ENCODE measurements at regions not wholly inside any gene's neighbourhood (a gene's known extent, or its start where the extent isn't known, plus 50 kb on each side); places are given as distances from the start of the nearest gene placed in this dataset.

- ChIA-PET POLR2A (no interaction called here), CTCF (interaction anchor here (0.6 to 2.7 kb wide), 17 partner anchors 9 to 245 kb away, joined by 3 to 11 read pairs (median 4); no protein-coding TSS in a partner anchor)
- Histone ChIP-seq H3F3A (replicated peaks; ENCODE audit: insufficient read depth) (peaks cover 26% of the 10 kb centered on the region), H3K27me3 (ENCODE audit: insufficient read depth) (no peaks in the 10 kb centered on the region), H3K27ac (ENCODE audit: low read depth in 2 of 2, low read length in 1 of 2) (no peak overlapping the region), H3K4me3 (ENCODE audit: low read depth in 2 of 2, low read length in 1 of 2) (no peak overlapping the region), H3K9me3 (no peaks in the 10 kb centered on the region), H3K36me3 (replicated peaks in 1 of 2; ENCODE audit: control insufficient read depth in 1 of 2, insufficient read depth in 2 of 2, low read length in 1 of 2) (peaks cover 0 to 5% of the 10 kb centered on the region in 2 experiments), H2AFZ (ENCODE audit: low read depth) (no peak overlapping the region), H3K9me2 (no peaks in the 10 kb centered on the region), H3K9ac (no peak overlapping the region), H3K79me2 (ENCODE audit: insufficient read depth) (no peaks in the 10 kb centered on the region), H3K4me1 (ENCODE audit: control insufficient read depth in 1 of 2, insufficient read depth in 2 of 2, low read depth in 1 of 2, low read length in 1 of 2) (peaks cover 7 to 18% of the 10 kb centered on the region in 2 experiments), H3K4me2 (no peak overlapping the region), H4K20me1 (ENCODE audit: insufficient read depth) (no peaks in the 10 kb centered on the region)
- TF ChIP-seq JUND (IDR thresholded peaks at IDR 0.05) (no peak), YY1 (IDR thresholded peaks at IDR 0.05; ENCODE audit: low read depth) (no peak), RCOR1 (IDR thresholded peaks at IDR 0.05; ENCODE audit: low read length) (no peak), MEF2A (IDR thresholded peaks at IDR 0.05; ENCODE audit: borderline replicate concordance, low read depth) (no peak), RFX5 (IDR thresholded peaks at IDR 0.05; ENCODE audit: low read length) (no peak), SIN3A (IDR thresholded peaks at IDR 0.05; ENCODE audit: borderline replicate concordance, low read depth, low read length) (no peak), EP300 (IDR thresholded peaks at IDR 0.05; ENCODE audit: borderline replicate concordance in 1 of 2, low read depth in 1 of 2, low read length in 1 of 2) (no peak), MAX (IDR thresholded peaks at IDR 0.05; ENCODE audit: low read depth) (no peak), NFIC (IDR thresholded peaks at IDR 0.05; ENCODE audit: borderline replicate concordance) (no peak), RXRA (IDR thresholded peaks at IDR 0.05; ENCODE audit: borderline replicate concordance, low read depth) (no peak), TEAD4 (IDR thresholded peaks at IDR 0.05; ENCODE audit: borderline replicate concordance, insufficient read depth) (no peak)
- TF ChIP-seq, protein P1, sequence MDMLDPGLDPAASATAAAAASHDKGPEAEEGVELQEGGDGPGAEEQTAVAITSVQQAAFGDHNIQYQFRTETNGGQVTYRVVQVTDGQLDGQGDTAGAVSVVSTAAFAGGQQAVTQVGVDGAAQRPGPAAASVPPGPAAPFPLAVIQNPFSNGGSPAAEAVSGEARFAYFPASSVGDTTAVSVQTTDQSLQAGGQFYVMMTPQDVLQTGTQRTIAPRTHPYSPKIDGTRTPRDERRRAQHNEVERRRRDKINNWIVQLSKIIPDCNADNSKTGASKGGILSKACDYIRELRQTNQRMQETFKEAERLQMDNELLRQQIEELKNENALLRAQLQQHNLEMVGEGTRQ (IDR thresholded peaks at IDR 0.05; ENCODE audit: borderline replicate concordance, low read depth, low read length) = no peak
- TF ChIP-seq, protein P2, sequence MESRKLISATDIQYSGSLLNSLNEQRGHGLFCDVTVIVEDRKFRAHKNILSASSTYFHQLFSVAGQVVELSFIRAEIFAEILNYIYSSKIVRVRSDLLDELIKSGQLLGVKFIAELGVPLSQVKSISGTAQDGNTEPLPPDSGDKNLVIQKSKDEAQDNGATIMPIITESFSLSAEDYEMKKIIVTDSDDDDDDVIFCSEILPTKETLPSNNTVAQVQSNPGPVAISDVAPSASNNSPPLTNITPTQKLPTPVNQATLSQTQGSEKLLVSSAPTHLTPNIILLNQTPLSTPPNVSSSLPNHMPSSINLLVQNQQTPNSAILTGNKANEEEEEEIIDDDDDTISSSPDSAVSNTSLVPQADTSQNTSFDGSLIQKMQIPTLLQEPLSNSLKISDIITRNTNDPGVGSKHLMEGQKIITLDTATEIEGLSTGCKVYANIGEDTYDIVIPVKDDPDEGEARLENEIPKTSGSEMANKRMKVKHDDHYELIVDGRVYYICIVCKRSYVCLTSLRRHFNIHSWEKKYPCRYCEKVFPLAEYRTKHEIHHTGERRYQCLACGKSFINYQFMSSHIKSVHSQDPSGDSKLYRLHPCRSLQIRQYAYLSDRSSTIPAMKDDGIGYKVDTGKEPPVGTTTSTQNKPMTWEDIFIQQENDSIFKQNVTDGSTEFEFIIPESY (IDR thresholded peaks at IDR 0.05; ENCODE audit: borderline replicate concordance, low read depth) = no peak
- TF ChIP-seq, protein P3, sequence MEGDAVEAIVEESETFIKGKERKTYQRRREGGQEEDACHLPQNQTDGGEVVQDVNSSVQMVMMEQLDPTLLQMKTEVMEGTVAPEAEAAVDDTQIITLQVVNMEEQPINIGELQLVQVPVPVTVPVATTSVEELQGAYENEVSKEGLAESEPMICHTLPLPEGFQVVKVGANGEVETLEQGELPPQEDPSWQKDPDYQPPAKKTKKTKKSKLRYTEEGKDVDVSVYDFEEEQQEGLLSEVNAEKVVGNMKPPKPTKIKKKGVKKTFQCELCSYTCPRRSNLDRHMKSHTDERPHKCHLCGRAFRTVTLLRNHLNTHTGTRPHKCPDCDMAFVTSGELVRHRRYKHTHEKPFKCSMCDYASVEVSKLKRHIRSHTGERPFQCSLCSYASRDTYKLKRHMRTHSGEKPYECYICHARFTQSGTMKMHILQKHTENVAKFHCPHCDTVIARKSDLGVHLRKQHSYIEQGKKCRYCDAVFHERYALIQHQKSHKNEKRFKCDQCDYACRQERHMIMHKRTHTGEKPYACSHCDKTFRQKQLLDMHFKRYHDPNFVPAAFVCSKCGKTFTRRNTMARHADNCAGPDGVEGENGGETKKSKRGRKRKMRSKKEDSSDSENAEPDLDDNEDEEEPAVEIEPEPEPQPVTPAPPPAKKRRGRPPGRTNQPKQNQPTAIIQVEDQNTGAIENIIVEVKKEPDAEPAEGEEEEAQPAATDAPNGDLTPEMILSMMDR (IDR thresholded peaks at IDR 0.05) = no peak
- TF ChIP-seq, protein P4, sequence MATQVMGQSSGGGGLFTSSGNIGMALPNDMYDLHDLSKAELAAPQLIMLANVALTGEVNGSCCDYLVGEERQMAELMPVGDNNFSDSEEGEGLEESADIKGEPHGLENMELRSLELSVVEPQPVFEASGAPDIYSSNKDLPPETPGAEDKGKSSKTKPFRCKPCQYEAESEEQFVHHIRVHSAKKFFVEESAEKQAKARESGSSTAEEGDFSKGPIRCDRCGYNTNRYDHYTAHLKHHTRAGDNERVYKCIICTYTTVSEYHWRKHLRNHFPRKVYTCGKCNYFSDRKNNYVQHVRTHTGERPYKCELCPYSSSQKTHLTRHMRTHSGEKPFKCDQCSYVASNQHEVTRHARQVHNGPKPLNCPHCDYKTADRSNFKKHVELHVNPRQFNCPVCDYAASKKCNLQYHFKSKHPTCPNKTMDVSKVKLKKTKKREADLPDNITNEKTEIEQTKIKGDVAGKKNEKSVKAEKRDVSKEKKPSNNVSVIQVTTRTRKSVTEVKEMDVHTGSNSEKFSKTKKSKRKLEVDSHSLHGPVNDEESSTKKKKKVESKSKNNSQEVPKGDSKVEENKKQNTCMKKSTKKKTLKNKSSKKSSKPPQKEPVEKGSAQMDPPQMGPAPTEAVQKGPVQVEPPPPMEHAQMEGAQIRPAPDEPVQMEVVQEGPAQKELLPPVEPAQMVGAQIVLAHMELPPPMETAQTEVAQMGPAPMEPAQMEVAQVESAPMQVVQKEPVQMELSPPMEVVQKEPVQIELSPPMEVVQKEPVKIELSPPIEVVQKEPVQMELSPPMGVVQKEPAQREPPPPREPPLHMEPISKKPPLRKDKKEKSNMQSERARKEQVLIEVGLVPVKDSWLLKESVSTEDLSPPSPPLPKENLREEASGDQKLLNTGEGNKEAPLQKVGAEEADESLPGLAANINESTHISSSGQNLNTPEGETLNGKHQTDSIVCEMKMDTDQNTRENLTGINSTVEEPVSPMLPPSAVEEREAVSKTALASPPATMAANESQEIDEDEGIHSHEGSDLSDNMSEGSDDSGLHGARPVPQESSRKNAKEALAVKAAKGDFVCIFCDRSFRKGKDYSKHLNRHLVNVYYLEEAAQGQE (IDR thresholded peaks at IDR 0.05; ENCODE audit: low read depth, low read length) = no peak
- DNase-seq = no peak
Measured at GRCh38 chr5:99059685-99060084, 130.9 kb upstream of the CHD1 start.

Data from SK-N-SH (cell line).